GM12878 (cell line): ENCODE measurements at regions not wholly inside any gene's neighbourhood (a gene's known extent, or its start where the extent isn't known, plus 50 kb on each side); places are given as distances from the start of the nearest gene placed in this dataset.

Source experiments
- BACH1 ChIP-seq: fragments of 450-650 bp; IDR thresholded peaks from 2 replicates; pipeline ENCODE4 v1.6.1; 2017; ENCODE audit warnings: mild to moderate bottlenecking, borderline replicate concordance
- CHD2 ChIP-seq: IDR thresholded peaks from 2 replicates; pipeline ENCODE4 v1.6.1; 2011; ENCODE audit warnings: low read depth, low read length, improper control_type of control experiment, borderline replicate concordance
- HDGF ChIP-seq: fragments of 450-650 bp; IDR thresholded peaks from 2 replicates; pipeline ENCODE4 v1.6.1; 2016; ENCODE audit warnings: antibody characterized with exemption
- JUND ChIP-seq: IDR thresholded peaks from 2 replicates; pipeline ENCODE4 v1.6.1; 2012; ENCODE audit warnings: low read depth, mild to moderate bottlenecking, low read length, improper control_type of control experiment, moderate library complexity
- KDM1A ChIP-seq: fragments of 200-600 bp; sonication (generic); IDR thresholded peaks from 2 replicates; pipeline ENCODE4 v1.6.1; 2016; ENCODE audit warnings: borderline replicate concordance
- POLR2A ChIP-seq: IDR thresholded peaks from 2 replicates; pipeline ENCODE4 v1.6.1; 2011; ENCODE audit warnings: low read depth, mild to moderate bottlenecking, low read length
- SP1 ChIP-seq: IDR thresholded peaks from one replicate; pipeline ENCODE4 v1.6.1; 2011; ENCODE audit warnings: low read depth, low read length
- TCF12 ChIP-seq: IDR thresholded peaks from 2 replicates; pipeline ENCODE4 v1.6.1; 2011; ENCODE audit warnings: low read depth, mild to moderate bottlenecking, low read length
- TF ChIP-seq, protein P1 (sequence below), 3 experiments: IDR thresholded peaks in 2 of 3; conservative IDR thresholded peaks in 1 of 3; 2 replicates each; pipeline ENCODE4 v1.5.1; 2011; ENCODE audit warnings: low read depth in 3 of 3, low read length in 3 of 3, mild to moderate bottlenecking in 3 of 3, control low read depth in 2 of 3, moderate library complexity in 2 of 3, inconsistent platforms in 1 of 3, mixed read lengths in 1 of 3; ENCODE audit not compliant: control insufficient read depth in 2 of 3, insufficient read depth in 1 of 3; ENCODE audit errors: extremely low read depth in 1 of 3
- TF ChIP-seq, protein P2 (sequence below): IDR thresholded peaks from 2 replicates; pipeline ENCODE4 v1.6.1; 2011; ENCODE audit warnings: low read depth, low read length, improper control_type of control experiment, borderline replicate concordance

DNA sequence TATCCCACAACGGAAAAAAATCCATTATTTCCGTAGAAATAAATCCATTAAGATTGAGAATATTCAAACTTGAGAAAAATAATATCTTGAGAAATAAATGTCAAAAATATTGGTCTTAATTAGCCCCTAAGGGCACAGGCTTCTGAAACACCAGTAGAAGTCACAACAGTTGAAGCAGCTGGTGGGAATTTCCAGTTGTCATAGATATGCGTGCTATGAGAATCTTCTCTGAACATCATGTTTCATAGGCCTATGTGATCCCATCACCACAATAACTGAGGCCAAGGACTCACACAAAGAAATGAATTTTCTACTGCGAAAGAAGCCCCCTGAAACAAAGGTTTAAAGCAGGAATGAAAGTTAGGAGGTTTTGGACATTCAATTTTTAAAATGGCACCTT, 292.0 kb downstream of the DTHD1 start:
- TF ChIP-seq, protein P1, sequence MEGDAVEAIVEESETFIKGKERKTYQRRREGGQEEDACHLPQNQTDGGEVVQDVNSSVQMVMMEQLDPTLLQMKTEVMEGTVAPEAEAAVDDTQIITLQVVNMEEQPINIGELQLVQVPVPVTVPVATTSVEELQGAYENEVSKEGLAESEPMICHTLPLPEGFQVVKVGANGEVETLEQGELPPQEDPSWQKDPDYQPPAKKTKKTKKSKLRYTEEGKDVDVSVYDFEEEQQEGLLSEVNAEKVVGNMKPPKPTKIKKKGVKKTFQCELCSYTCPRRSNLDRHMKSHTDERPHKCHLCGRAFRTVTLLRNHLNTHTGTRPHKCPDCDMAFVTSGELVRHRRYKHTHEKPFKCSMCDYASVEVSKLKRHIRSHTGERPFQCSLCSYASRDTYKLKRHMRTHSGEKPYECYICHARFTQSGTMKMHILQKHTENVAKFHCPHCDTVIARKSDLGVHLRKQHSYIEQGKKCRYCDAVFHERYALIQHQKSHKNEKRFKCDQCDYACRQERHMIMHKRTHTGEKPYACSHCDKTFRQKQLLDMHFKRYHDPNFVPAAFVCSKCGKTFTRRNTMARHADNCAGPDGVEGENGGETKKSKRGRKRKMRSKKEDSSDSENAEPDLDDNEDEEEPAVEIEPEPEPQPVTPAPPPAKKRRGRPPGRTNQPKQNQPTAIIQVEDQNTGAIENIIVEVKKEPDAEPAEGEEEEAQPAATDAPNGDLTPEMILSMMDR (IDR thresholded peaks at IDR 0.05 in 2 of 3, conservative IDR thresholded peaks at IDR 0.05 in 1 of 3; ENCODE audit: control insufficient read depth in 2 of 3, extremely low read depth in 1 of 3, insufficient read depth in 1 of 3, low read depth in 3 of 3, low read length in 3 of 3) = no peak
- TF ChIP-seq, protein P2, sequence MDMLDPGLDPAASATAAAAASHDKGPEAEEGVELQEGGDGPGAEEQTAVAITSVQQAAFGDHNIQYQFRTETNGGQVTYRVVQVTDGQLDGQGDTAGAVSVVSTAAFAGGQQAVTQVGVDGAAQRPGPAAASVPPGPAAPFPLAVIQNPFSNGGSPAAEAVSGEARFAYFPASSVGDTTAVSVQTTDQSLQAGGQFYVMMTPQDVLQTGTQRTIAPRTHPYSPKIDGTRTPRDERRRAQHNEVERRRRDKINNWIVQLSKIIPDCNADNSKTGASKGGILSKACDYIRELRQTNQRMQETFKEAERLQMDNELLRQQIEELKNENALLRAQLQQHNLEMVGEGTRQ = no peak
- TF ChIP-seq SP1 (no peak), TCF12 (peak; percentile 83; the same call in 1 of the 2 replicates), BACH1 (no peak), POLR2A (no peak), CHD2 (no peak), JUND (no peak), HDGF (no peak), KDM1A (no peak)
